IPS DF 19.7 (cell line): ENCODE measurements at regions not wholly inside any gene's neighbourhood (a gene's known extent, or its start where the extent isn't known, plus 50 kb on each side); places are given as distances from the start of the nearest gene placed in this dataset.

ENCODE experiments used
- DNase-seq: peaks from one replicate; pipeline ENCODE4 v3.0.0-alpha.2; 2013; ENCODE audit warnings: low read depth, low spot score

DNA sequence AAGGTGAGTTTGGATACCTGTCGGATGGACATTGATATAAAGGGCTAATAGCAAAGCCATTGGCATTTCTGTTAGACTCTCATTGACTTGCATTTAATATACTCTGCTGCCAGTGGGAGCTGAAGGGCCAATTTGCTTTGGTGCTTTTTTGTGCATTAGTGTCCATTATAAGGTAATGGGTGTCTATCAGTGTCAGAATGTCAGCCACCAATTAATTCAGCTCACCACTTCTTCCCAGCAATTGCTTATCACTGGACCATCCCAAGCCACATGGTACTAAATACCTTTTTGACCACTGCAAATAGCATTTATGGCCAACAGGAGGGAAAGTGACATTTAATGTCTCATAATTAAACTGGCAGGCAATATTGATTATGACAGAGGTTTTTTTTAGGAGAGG, 317.8 kb downstream of the TEX29 start:
- DNase-seq = no peak

DNA sequence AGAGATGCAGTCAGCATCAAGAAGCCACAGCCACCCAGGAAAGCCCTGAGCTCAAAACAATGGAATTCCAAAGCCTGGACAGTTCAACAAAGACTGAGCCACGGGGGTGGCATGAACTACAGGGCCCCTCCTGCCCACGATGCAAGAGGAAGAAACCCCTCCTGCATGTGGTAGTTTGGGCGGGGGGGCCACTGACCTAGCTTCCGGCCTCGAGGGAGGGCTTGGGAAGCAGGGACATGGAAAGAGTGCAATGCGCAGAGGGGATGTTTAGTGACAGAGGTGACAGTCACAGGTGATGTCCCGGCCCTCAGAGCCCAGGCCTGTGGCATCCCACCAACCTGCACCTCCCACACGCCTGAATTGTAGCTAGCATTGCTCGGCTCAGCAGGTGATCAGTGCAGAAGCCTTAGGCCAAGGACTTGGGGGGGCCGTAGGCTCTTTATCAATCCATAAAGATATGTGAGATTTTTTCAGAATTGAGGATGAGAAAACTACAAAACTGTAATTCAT, 318.8 kb downstream of the TEX29 start:
- no peak for DNase-seq

DNA sequence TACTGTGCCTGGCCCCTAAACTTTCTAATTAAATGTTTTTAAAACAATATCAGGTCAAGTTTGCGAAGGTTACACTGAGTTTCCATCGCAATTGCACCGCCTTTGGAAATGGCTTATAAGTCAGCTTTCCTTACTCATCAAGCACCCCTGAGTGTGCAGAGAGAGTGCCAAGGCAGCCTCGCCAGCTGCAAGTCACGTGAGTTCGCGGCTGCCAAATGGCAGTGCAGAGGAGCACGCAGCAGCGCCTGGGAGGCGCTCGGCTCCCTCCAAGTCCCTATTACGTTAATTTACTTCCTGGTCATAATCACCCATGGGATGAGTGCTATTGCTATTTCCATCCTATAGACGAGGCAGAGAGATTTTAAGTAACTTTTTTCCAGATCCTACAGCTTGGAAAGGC, 319.6 kb downstream of the TEX29 start:
- DNase-seq = no peak

GRCh38 chr13:111640476-111640875, 320.0 kb downstream of the TEX29 start:
- no peak for DNase-seq

GRCh38 chr13:111642156-111642767, 321.8 kb downstream of the TEX29 start:
- DNase-seq = no peak

GRCh38 chr13:111644750-111645149, 324.3 kb downstream of the TEX29 start:
- no peak for DNase-seq

GRCh38 chr13:111645198-111645597, 324.8 kb downstream of the TEX29 start:
- no peak for DNase-seq

GRCh38 chr13:111645598-111646455, 325.4 kb downstream of the TEX29 start:
- DNase-seq = no peak

GRCh38 chr13:111646456-111646855, 326.0 kb downstream of the TEX29 start:
- DNase-seq = no peak

DNA sequence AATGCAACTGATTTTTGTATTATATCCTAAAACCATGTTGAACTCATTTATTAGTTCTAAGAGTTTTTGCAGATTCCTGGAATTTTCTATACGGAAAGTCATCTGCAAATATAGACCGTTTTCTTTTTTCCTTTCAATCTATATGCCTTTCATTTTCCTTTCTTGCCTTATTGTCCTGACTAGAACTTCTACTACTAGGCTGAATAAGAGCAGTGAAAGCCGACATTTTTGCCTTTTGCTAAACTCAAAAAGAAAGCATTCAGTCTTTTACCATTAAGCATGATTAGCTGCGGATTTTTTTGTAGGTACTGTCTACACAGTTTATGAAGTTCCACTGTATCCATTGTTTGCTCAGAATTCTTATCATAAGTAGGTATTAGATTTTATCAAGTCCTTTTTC, 328.4 kb downstream of the TEX29 start:
- no peak for DNase-seq

DNA sequence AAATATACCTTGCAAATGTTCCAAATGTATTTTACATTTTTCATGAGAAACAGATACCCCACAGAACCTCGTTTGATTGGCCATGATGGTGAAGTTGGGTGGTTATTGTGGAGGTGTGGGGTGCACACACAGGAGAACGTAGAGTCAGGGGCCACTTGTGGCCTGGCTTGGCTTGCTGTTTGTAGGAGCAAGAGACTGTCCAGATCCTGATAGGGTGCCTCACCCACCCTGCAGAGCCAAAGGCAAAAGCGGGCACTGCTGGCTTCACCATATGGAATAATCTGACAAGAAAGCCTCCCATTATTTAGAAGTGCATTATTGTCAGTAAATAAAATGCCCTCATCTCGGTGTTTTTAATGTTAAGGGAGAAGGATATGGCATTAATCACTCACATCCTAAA, 330.2 kb downstream of the TEX29 start:
- DNase-seq = no peak

- DNase-seq = no peak
Observed at GRCh38 chr13:111652676-111653075, 332.2 kb downstream of the TEX29 start.

- DNase-seq = no peak
Observed at GRCh38 chr13:111654531-111654930, 334.1 kb downstream of the TEX29 start.

GRCh38 chr13:111656439-111656838, 336.0 kb downstream of the TEX29 start:
- DNase-seq = no peak

DNA sequence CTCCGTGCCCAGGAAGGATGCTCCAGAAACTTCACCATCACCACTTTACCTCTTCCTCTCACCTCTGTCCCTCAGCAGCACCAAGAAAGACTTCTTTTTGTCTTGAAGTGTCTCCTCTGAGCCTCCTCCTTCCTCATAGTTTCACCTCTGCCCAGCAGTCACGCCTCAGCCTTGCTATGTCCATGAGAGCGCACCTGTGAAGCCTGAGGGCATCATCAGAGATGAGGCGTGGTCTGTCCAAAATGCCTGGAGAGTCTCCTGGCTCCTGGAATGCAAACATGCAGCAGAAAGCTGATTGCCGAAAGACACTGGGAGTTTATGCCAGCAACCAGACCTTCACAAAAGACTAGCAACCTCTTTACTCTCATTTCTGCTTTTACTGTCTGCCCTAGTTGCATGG, 336.6 kb downstream of the TEX29 start:
- no peak for DNase-seq

GRCh38 chr13:111658145-111659100, 338.0 kb downstream of the TEX29 start:
- no peak for DNase-seq

- no peak for DNase-seq
Observed at GRCh38 chr13:111659219-111659775, 338.9 kb downstream of the TEX29 start.

DNA sequence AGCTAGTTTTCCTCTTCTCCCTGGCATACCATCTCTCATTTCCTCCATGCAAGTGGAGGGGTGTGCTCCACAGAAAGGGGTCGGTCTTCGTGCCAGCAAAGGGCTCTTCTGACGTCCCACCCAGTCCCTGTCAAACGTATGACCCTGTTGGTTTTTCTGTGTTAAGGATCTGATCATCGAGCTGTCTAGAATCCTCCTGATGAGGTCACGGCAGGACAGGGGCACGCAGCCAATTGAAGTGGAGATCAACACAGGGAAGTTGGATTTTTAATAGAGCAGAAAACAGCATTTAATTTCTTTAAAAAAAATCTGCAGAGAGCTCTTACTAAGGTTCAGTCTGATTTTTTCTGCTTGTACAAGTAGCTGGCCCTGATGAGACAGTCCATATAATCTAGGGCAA, 339.4 kb downstream of the TEX29 start:
- DNase-seq = no peak

- no peak for DNase-seq
Observed at GRCh38 chr13:111661052-111661451, 340.6 kb downstream of the TEX29 start.

DNA sequence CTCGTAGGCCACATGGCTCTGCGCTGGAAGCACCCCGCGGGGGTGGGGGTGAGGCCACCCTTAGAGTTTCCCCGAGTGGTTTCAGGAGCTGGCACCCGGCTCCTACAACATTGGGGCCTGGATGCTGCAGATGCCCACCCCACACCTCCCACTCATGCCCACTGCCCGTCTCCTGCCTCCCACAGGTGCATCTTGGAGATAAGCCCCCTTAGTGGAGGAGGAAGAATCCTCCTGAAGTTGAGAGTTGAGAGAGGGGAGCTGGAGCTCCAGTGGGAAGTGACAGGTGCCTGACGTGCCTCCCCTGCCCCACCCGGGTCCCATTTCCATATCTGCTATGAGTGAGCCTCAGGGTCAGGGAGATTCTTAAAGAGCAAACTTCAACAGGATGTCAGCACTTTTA, 341.3 kb downstream of the TEX29 start:
- DNase-seq = no peak

DNA sequence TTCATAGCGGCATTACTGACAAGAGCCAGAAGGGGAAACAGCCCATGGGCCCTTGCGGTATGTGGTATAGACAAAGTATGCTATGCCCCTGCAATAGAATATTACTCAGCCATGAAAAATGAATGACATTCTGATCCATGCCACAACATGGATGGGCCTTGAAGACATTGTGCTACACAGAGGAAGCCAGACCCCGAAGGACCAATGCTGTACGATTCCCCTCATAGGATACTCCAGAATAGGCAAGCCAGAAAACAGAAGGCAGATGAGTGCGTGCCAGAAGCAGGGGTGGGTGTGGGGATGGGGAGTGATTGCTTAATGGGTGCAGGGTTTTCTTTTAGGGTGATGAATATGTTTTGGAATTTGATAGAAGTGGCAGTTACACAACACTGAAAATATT, 342.0 kb downstream of the TEX29 start:
- no peak for DNase-seq

DNA sequence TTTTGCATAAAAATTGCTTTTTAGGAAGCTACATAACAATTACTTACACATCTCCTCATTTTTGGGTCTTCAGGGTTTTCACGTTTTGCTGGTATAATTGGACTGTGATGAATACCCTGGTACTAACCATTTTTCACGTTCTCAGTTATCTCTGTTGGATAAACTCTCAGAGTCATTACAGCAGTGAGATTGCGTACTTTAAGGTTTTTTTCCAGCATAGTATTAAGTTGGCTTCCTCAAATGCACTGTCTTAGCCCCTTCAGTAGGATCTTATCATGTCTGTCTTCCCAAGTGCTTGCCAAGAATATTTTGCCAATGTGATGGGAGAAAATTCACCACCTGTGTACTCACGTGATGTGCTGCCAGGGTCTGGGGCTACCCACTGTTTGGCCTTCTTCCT, 342.5 kb downstream of the TEX29 start:
- DNase-seq = no peak
